B cell (primary cell): ENCODE measurements at regions not wholly inside any gene's neighbourhood (a gene's known extent, or its start where the extent isn't known, plus 50 kb on each side); places are given as distances from the start of the nearest gene placed in this dataset.

Experiments used
- ATAC-seq: fragments of 200-7000 bp; cut with Tn5 transposase; one replicate; pipeline ENCODE4 v1.10.0; 2021; ENCODE audit warnings: low read depth, mild to moderate bottlenecking, moderate number of reproducible peaks, moderate library complexity
- CTCF ChIA-PET: fragments of 350-600 bp; sonication (Branson Sonifier 250); formaldehyde crosslinking; loops from one replicate; lab custom pipeline; 2021; ENCODE audit warnings: antibody characterized with exemption, inconsistent platforms; lab: Charles Lee
- POLR2A ChIA-PET: fragments of 350-600 bp; sonication (Branson Sonifier 250); formaldehyde crosslinking; loops from one replicate; lab custom pipeline; 2021; ENCODE audit warnings: antibody characterized with exemption; lab: Charles Lee
- DNase-seq: peaks from one replicate; pipeline ENCODE4 v3.0.0; 2013
- H2AFZ ChIP-seq: 2 replicates; pipeline ENCODE4 v1.6.1; 2012; ENCODE audit warnings: mild to moderate bottlenecking, low read depth, low read length; ENCODE audit not compliant: insufficient read depth, poor library complexity, severe bottlenecking
- H3K27ac ChIP-seq, 2 donors: 1 replicate in 1 of 2; 2 replicates in 1 of 2; pipeline ENCODE4 v1.5.1; 2012 to 2013; ENCODE audit warnings: low read length in 2 of 2, mild to moderate bottlenecking in 2 of 2, moderate library complexity in 1 of 2
- H3K27me3 ChIP-seq, 4 experiments: fragments of 200-600 bp in 1 of 4; sonication (generic) in 1 of 4; replicated peaks in 1 of 4; 1 replicate in 2 of 4; 2 replicates in 2 of 4; pipeline versions ENCODE4 v1.6.1 to v1.7.0; 2013 to 2016; ENCODE audit warnings: low read length in 3 of 4, mild to moderate bottlenecking in 2 of 4, mixed read lengths in 1 of 4, moderate library complexity in 1 of 4; ENCODE audit not compliant: insufficient read depth in 4 of 4, control insufficient read depth in 3 of 4; ENCODE audit errors: control extremely low read depth in 1 of 4
- H3K36me3 ChIP-seq, 2 experiments: replicated peaks in 1 of 2; 1 replicate in 1 of 2; 2 replicates in 1 of 2; pipeline versions ENCODE4 v1.6.1 to v1.7.1; 2013; ENCODE audit warnings: low read length in 1 of 2; ENCODE audit not compliant: insufficient read depth in 2 of 2, control insufficient read depth in 1 of 2; ENCODE audit errors: control extremely low read depth in 1 of 2, extremely low read depth in 1 of 2
- H3K4me1 ChIP-seq, 2 donors: fragments of 200-600 bp in 1 of 2; sonication (generic) in 1 of 2; 1 replicate in 1 of 2; 2 replicates in 1 of 2; pipeline versions ENCODE4 v1.5.1 to v1.6.1; 2013 to 2017; ENCODE audit warnings: low read length in 2 of 2; ENCODE audit not compliant: control insufficient read depth in 2 of 2, insufficient read depth in 2 of 2
- H3K4me2 ChIP-seq: replicated peaks from 2 replicates; pipeline ENCODE3; 2012; ENCODE audit warnings: mild to moderate bottlenecking, low read depth, low read length; ENCODE audit not compliant: poor library complexity, severe bottlenecking
- H3K4me3 ChIP-seq, 5 experiments: fragments of 200-600 bp in 1 of 5; sonication (generic) in 1 of 5; 1 replicate in 3 of 5; 2 replicates in 2 of 5; pipeline versions ENCODE4 v1.5.1 to v1.7.0; 2011 to 2016; ENCODE audit warnings: low read length in 4 of 5, mild to moderate bottlenecking in 4 of 5, low read depth in 2 of 5, control low read depth in 1 of 5, moderate library complexity in 1 of 5; ENCODE audit not compliant: insufficient read depth in 1 of 5; ENCODE audit errors: control extremely low read depth in 1 of 5, extremely low read depth in 1 of 5
- H3K79me2 ChIP-seq: fragments of 200-600 bp; sonication (generic); one replicate; pipeline ENCODE4 v1.6.0; 2016; ENCODE audit warnings: low read length; ENCODE audit not compliant: control insufficient read depth, insufficient read depth
- H3K9ac ChIP-seq: fragments of 200-600 bp; sonication (generic); 2 replicates; pipeline ENCODE4 v1.6.1; 2017; ENCODE audit warnings: mild to moderate bottlenecking, low read length, moderate library complexity
- H3K9me3 ChIP-seq, 3 donors: one replicate each; pipeline versions ENCODE4 v1.6.1 to v1.7.1; 2013; ENCODE audit warnings: low read length in 2 of 3; ENCODE audit not compliant: control insufficient read depth in 2 of 3, insufficient read depth in 1 of 3; ENCODE audit errors: control extremely low read depth in 1 of 3
- H4K20me1 ChIP-seq: 2 replicates; pipeline ENCODE4 v1.6.0; 2012; ENCODE audit warnings: mild to moderate bottlenecking, low read length; ENCODE audit not compliant: insufficient read depth, control insufficient read depth, poor library complexity, severe bottlenecking
- H3K27ac Mint-ChIP-seq: one replicate; pipeline ENCODE4 v1.8.0; 2021; ENCODE audit warnings: mixed read lengths
- H3K27me3 Mint-ChIP-seq: one replicate; pipeline ENCODE4 v1.8.0; 2021; ENCODE audit warnings: mixed read lengths
- H3K4me1 Mint-ChIP-seq: one replicate; pipeline ENCODE4 v1.8.0; 2021; ENCODE audit warnings: mixed read lengths
- H3K4me3 Mint-ChIP-seq: one replicate; pipeline ENCODE4 v1.8.0; 2021; ENCODE audit warnings: mixed read lengths
- H3K9me3 Mint-ChIP-seq: one replicate; pipeline ENCODE4 v1.8.0; 2022; ENCODE audit warnings: mixed read lengths; ENCODE audit not compliant: insufficient read depth
- CTCF ChIP-seq: fragments of 200-600 bp; IDR thresholded peaks from one replicate; pipeline ENCODE4 v1.8.0; 2022; ENCODE audit warnings: antibody characterized with exemption, mild to moderate bottlenecking
- EZH2 ChIP-seq: IDR thresholded peaks from 2 replicates; pipeline ENCODE4 v1.6.1; 2012; ENCODE audit warnings: borderline replicate concordance, low read depth, mild to moderate bottlenecking, moderate library complexity, low read length; ENCODE audit not compliant: insufficient read depth, poor library complexity, severe bottlenecking
- WGBS: methylation state at CpG from one replicate; pipeline ENCODE4 v1.1.5; 2013; ENCODE audit warnings: missing lambda C conversion rate; ENCODE audit not compliant: insufficient coverage; 5-methylcytosine and 5-hydroxymethylcytosine counted together
- intact Hi-C: fragments of 100-400 bp; cut with micrococcal nuclease; formaldehyde crosslinking; loops from one replicate; pipeline ENCODE4 v1.10.0; 2022

- Mint-ChIP-seq H3K9me3 (no peaks in the 10 kb centered on the region), H3K27ac (no peak overlapping the region), H3K4me3 (no peak overlapping the region), H3K4me1 (no peaks in the 10 kb centered on the region), H3K27me3 (peaks cover 13% of the 10 kb centered on the region)
- H3K9me3 ChIP-seq = no peaks in the 10 kb centered on the region
- no peaks in the 10 kb centered on the region for H3K4me1 ChIP-seq
- H3K27ac ChIP-seq = no peak overlapping the region
- peaks cover 0 to 3% (median 0%) of the 10 kb centered on the region in 4 experiments for H3K27me3 ChIP-seq
- H4K20me1 ChIP-seq = no peaks in the 10 kb centered on the region
- no peak for ATAC-seq
- 100% methylated on average over 1 of the region's 4 CpGs for WGBS
- H2AFZ ChIP-seq = no peak overlapping the region
- H3K36me3 ChIP-seq = no peaks in the 10 kb centered on the region
- H3K79me2 ChIP-seq = no peaks in the 10 kb centered on the region
- POLR2A ChIA-PET = no interaction called here
- intact Hi-C loops = no loop called here
- no peak for DNase-seq
- TF ChIP-seq EZH2 (no peak), CTCF (no peak)
- H3K9ac ChIP-seq = no peak overlapping the region
- H3K4me3 ChIP-seq = no peak overlapping the region
- CTCF ChIA-PET = no interaction called here
- H3K4me2 ChIP-seq = no peak overlapping the region
Measured at GRCh38 chr3:181056136-181056732, 66.7 kb upstream of the DNAJC19 start.

- H3K27me3 Mint-ChIP-seq = peaks cover 13% of the 10 kb centered on the region
- Histone ChIP-seq H4K20me1 (no peaks in the 10 kb centered on the region), H3K9ac (no peak overlapping the region), H3K27ac (no peak overlapping the region), H3K4me1 (no peaks in the 10 kb centered on the region), H3K4me3 (no peak overlapping the region), H3K27me3 (no peaks in the 10 kb centered on the region), H3K9me3 (no peaks in the 10 kb centered on the region), H3K79me2 (no peaks in the 10 kb centered on the region), H2AFZ (no peak overlapping the region), H3K36me3 (no peaks in the 10 kb centered on the region), H3K4me2 (no peak overlapping the region)
- TF ChIP-seq CTCF (no peak), EZH2 (no peak)
- H3K9me3 Mint-ChIP-seq = no peaks in the 10 kb centered on the region
- no peaks in the 10 kb centered on the region for H3K4me1 Mint-ChIP-seq
- DNase-seq = no peak
- no peak overlapping the region for H3K4me3 Mint-ChIP-seq
- no peak overlapping the region for H3K27ac Mint-ChIP-seq
- ChIA-PET CTCF (no interaction called here), POLR2A (no interaction called here)
- intact Hi-C loops = no loop called here
- no peak for ATAC-seq
Measured at GRCh38 chr3:181054538-181054937, 65.0 kb upstream of the DNAJC19 start.
